Sigmoid colon (tissue), 6 donors: ENCODE measurements at regions not wholly inside any gene's neighbourhood (a gene's known extent, or its start where the extent isn't known, plus 50 kb on each side); places are given as distances from the start of the nearest gene placed in this dataset.

ENCODE experiments used
- DNase-seq: peaks from one replicate; pipeline ENCODE4 v3.0.0-alpha.2; 2019
- H3K27ac ChIP-seq, 4 donors: fragments of 200-600 bp; sonication (generic); one replicate each; pipeline ENCODE4 v1.5.1; 2016 to 2019; ENCODE audit warnings: mild to moderate bottlenecking in 1 of 4
- H3K27me3 ChIP-seq, 3 donors: fragments of 200-600 bp; sonication (generic); one replicate each; pipeline ENCODE4 v1.5.1; 2019; ENCODE audit warnings: mild to moderate bottlenecking in 1 of 3
- H3K36me3 ChIP-seq, 4 donors: fragments of 200-600 bp; sonication (generic); one replicate each; pipeline ENCODE4 v1.5.1; 2016 to 2019
- H3K4me1 ChIP-seq, 4 donors: fragments of 200-600 bp; sonication (generic); one replicate each; pipeline ENCODE4 v1.5.1; 2017 to 2019
- H3K4me3 ChIP-seq, 4 donors: fragments of 200-600 bp; sonication (generic); one replicate each; pipeline ENCODE4 v1.5.1; 2017 to 2019; ENCODE audit warnings: mild to moderate bottlenecking in 2 of 4, moderate library complexity in 1 of 4
- H3K9me3 ChIP-seq, 4 donors: fragments of 200-600 bp in 3 of 4; sonication (generic) in 3 of 4; one replicate each; pipeline versions ENCODE4 v1.5.1 to v1.6.1; 2013 to 2019
- EP300 ChIP-seq, 4 donors: sonication (generic); formaldehyde crosslinking; IDR thresholded peaks; one replicate each; pipeline ENCODE4 v1.6.1; 2017; ENCODE audit warnings: antibody characterized with exemption in 4 of 4
- POLR2A ChIP-seq, 2 donors: fragments of 450-650 bp; IDR thresholded peaks; one replicate each; pipeline ENCODE4 v1.6.1; 2016; ENCODE audit warnings: antibody characterized with exemption in 2 of 2, mild to moderate bottlenecking in 2 of 2, moderate library complexity in 2 of 2
- POLR2AphosphoS5 ChIP-seq, 4 donors: sonication (generic); formaldehyde crosslinking; IDR thresholded peaks; one replicate each; pipeline ENCODE4 v1.6.1; 2017; ENCODE audit warnings: antibody characterized with exemption in 4 of 4
- WGBS, 2 donors: extraction: QIAGEN DNeasy Blood & Tissue Kit; methylation state at CpG; one replicate each; pipeline ENCODE4 v1.1.7; 2013; 5-methylcytosine and 5-hydroxymethylcytosine counted together
- intact Hi-C: fragments of 100-400 bp; cut with DNase I; formaldehyde crosslinking; loops from one replicate; pipeline ENCODE4 v1.15.1; 2023
- TF ChIP-seq, protein P1 (sequence below), 4 experiments: fragments of 450-650 bp in 3 of 4; fragments of 200-600 bp in 1 of 4; IDR thresholded peaks; one replicate each; pipeline ENCODE4 v1.5.1; 2016 to 2019; ENCODE audit warnings: antibody characterized with exemption in 4 of 4, mild to moderate bottlenecking in 3 of 4, moderate library complexity in 2 of 4
- donor health status: healthy with polysubstance abuse.
- donor health status: healthy.

DNA sequence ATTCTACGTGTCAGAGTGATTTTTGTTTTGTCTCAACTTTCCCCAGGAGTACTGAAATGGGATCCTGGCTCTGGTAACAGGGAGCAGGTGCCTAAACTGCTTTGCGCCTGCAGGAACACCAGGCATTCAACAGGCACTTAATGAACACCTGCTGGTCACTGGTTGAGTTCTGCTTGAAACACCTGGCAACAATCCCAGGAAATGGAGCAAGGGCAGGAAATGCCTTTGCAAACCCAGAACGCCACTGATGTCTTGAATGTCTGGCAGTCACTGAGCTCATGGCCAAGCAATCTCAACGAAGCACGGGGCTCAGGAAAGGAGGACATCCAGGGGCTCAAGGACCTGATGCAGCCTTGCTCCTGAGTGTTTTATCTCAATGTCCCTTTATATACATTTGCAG lies 360.0 kb upstream of the RAB6C start:
- Histone ChIP-seq H3K36me3 (no peaks in the 10 kb centered on the region), H3K9me3 (no peaks in the 10 kb centered on the region), H3K27ac (no peak overlapping the region), H3K27me3 (peaks cover 0 to 5% (median 0%) of the 10 kb centered on the region in 3 donors), H3K4me3 (no peak overlapping the region), H3K4me1 (no peaks in the 10 kb centered on the region)
- intact Hi-C loops: no loop called here
- DNase-seq: no peak
- TF ChIP-seq POLR2A (IDR thresholded peaks at IDR 0.05): no peak
- TF ChIP-seq POLR2AphosphoS5 (IDR thresholded peaks at IDR 0.05): no peak
- TF ChIP-seq, protein P1, sequence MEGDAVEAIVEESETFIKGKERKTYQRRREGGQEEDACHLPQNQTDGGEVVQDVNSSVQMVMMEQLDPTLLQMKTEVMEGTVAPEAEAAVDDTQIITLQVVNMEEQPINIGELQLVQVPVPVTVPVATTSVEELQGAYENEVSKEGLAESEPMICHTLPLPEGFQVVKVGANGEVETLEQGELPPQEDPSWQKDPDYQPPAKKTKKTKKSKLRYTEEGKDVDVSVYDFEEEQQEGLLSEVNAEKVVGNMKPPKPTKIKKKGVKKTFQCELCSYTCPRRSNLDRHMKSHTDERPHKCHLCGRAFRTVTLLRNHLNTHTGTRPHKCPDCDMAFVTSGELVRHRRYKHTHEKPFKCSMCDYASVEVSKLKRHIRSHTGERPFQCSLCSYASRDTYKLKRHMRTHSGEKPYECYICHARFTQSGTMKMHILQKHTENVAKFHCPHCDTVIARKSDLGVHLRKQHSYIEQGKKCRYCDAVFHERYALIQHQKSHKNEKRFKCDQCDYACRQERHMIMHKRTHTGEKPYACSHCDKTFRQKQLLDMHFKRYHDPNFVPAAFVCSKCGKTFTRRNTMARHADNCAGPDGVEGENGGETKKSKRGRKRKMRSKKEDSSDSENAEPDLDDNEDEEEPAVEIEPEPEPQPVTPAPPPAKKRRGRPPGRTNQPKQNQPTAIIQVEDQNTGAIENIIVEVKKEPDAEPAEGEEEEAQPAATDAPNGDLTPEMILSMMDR (IDR thresholded peaks at IDR 0.05): no peak
- TF ChIP-seq EP300 (IDR thresholded peaks at IDR 0.05): no peak
- 13 to 31% methylated on average over 5 of the region's 5 CpGs for WGBS, 2 donors

DNA sequence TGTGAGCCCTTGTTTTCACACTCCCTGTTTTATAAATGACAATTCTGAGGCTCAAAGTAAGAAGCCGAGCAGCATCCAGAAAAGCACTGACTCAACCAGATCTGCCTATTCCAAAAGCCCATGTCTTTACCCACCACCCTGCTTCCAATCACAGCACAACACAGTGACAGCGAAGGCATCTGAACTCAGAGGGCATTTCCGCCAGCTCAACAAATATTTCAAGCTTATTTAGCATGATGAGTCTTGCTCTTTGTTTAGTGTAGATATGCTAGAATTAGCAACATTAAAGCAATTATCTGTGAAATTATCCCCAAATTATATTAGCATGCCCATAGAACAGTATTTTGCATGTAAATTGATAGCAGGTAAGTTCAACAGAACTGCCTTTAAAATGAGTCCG lies 359.1 kb upstream of the RAB6C start:
- intact Hi-C loops: no loop called here
- Histone ChIP-seq H3K9me3 (no peaks in the 10 kb centered on the region), H3K27me3 (peaks cover 0 to 5% (median 0%) of the 10 kb centered on the region in 3 donors), H3K36me3 (no peaks in the 10 kb centered on the region), H3K27ac (no peak overlapping the region), H3K4me1 (no peaks in the 10 kb centered on the region), H3K4me3 (no peak overlapping the region)
- TF ChIP-seq POLR2A (IDR thresholded peaks at IDR 0.05): no peak
- 89 to 90% methylated on average over 4 of the region's 4 CpGs for WGBS, 2 donors
- no peak for DNase-seq

DNA sequence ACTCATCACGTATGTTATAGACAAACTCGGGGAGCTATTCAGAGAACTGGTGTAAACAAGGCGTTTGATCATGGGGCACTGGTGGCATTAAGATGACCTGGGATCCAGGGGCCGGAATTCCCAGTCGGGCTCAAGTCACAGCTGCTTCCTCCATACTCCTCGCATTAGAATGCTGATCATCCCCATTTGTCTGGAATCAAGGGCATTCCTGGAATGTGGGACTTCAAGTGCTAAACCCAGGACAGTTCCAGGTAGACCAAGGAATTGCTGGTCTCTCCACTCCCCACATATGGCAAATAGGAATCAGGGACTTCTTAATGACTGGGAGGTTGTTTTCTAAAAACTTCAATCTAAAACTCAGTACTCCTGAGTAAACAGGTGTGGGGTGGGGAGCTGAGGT lies 355.7 kb upstream of the RAB6C start:
- H3K27ac ChIP-seq: no peak overlapping the region

DNA sequence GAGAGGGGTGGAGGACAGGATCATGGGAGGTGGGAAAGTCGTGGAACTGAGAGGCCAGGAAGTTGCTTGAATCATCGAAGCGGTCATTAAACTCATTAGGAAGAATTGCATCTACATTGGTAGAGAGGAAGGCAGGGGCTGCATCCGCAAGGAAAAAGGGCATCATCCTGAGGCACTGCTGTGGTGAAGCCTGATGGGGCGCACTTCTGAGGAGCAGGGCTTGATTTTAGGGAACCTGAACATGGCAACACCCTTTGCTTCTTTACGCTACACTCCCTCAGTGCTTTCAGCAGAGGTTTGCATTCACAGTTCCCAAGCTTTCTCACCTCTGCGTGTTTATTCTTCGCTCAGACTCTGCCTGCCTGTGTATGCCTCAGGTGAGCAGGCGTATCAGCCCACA lies 352.0 kb upstream of the RAB6C start:
- no peaks in the 10 kb centered on the region for H3K36me3 ChIP-seq
- no peak overlapping the region for H3K4me3 ChIP-seq
- intact Hi-C loops: no loop called here
- H3K9me3 ChIP-seq: no peaks in the 10 kb centered on the region
- no peaks in the 10 kb centered on the region for H3K4me1 ChIP-seq
- H3K27ac ChIP-seq: no peak overlapping the region
- no peak for DNase-seq
- TF ChIP-seq, protein P1 (IDR thresholded peaks at IDR 0.05): no peak
- TF ChIP-seq POLR2AphosphoS5 (IDR thresholded peaks at IDR 0.05) (no peak), EP300 (IDR thresholded peaks at IDR 0.05) (no peak), POLR2A (IDR thresholded peaks at IDR 0.05) (no peak)
- WGBS, 2 donors: 84 to 85% methylated on average over 9 of the region's 9 CpGs
- no peaks in the 10 kb centered on the region for H3K27me3 ChIP-seq

More for the DNA sequence above, 355.7 kb upstream of the RAB6C start:
- no peaks in the 10 kb centered on the region for H3K36me3 ChIP-seq
- intact Hi-C loops: no loop called here
- H3K4me1 ChIP-seq: no peaks in the 10 kb centered on the region
- no peak for TF ChIP-seq EP300 (IDR thresholded peaks at IDR 0.05)
- TF ChIP-seq, protein P1 (IDR thresholded peaks at IDR 0.05): no peak
- no peak for TF ChIP-seq POLR2A (IDR thresholded peaks at IDR 0.05)
- TF ChIP-seq POLR2AphosphoS5 (IDR thresholded peaks at IDR 0.05): no peak
- 86 to 89% methylated on average over 6 of the region's 6 CpGs for WGBS, 2 donors
- H3K9me3 ChIP-seq: no peaks in the 10 kb centered on the region
- DNase-seq: no peak
- no peak overlapping the region for H3K4me3 ChIP-seq
- peaks cover 0 to 3% (median 0%) of the 10 kb centered on the region in 3 donors for H3K27me3 ChIP-seq

DNA sequence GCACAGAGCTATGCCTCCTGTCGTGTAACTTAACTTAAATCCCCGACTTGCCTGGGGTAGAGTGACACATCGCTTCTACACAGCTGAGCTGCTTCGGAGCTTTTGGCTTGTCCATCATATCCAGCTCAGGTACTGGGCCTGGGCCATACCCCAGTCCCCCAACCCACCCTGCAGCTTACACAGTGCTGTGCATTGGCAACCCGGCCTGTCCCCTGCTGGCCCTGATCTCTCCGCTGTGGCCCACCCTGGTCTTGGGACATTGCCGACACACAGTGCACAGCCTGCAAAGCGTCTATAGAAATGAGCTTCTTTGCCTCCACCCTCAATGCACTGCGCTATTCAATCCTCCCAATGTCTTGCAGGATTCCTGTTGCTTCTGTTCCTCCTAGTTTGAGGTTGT lies 342.8 kb upstream of the RAB6C start:
- no peak for DNase-seq
- WGBS, 2 donors: 94 to 96% methylated on average over 9 of the region's 9 CpGs
- intact Hi-C loops: no loop called here
- Histone ChIP-seq H3K27ac (no peak overlapping the region), H3K9me3 (no peaks in the 10 kb centered on the region), H3K4me1 (no peaks in the 10 kb centered on the region), H3K4me3 (no peak overlapping the region), H3K27me3 (no peaks in the 10 kb centered on the region), H3K36me3 (no peaks in the 10 kb centered on the region)
- TF ChIP-seq POLR2AphosphoS5 (IDR thresholded peaks at IDR 0.05): no peak
- TF ChIP-seq POLR2A (IDR thresholded peaks at IDR 0.05): no peak
- TF ChIP-seq EP300 (IDR thresholded peaks at IDR 0.05): no peak
- TF ChIP-seq, protein P1 (IDR thresholded peaks at IDR 0.05): no peak
